ENCODE measurements at regions not wholly inside any gene's neighbourhood (a gene's known extent, or its start where the extent isn't known, plus 50 kb on each side); places are given as distances from the start of the nearest gene placed in this dataset.

DNA sequence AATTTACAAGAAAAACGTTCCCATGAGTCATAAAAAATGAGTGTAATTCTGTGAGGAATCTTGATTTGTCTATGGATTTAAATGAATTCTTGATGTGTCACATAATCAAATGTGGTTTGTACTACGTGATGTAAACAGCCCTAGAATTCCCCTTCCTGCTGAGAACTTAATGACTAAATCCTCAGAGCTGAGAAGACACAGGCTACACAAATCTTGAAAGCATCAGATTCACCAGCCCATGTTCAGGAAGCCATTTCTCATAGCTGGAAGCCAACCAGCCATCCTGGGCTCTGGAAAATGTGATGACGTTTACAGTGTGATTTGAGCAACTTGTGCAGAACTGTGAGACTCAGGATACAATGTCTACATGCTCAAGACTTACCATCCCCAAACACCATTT is 193.7 kb upstream of the MME start:
- Histone ChIP-seq H3K27me3 (replicated peaks; ENCODE audit: control insufficient read depth, insufficient read depth, low read length) (no peaks in the 10 kb centered on the region), H3K4me3 (ENCODE audit: low read depth, low read length) (no peak overlapping the region), H3K9me3 (no peaks in the 10 kb centered on the region), H3K36me3 (ENCODE audit: control insufficient read depth, insufficient read depth, low read length) (no peaks in the 10 kb centered on the region), H3K4me1 (peaks cover 6% of the 10 kb centered on the region; the same call in 1 of the 2 replicates)
- TF ChIP-seq, protein P1, sequence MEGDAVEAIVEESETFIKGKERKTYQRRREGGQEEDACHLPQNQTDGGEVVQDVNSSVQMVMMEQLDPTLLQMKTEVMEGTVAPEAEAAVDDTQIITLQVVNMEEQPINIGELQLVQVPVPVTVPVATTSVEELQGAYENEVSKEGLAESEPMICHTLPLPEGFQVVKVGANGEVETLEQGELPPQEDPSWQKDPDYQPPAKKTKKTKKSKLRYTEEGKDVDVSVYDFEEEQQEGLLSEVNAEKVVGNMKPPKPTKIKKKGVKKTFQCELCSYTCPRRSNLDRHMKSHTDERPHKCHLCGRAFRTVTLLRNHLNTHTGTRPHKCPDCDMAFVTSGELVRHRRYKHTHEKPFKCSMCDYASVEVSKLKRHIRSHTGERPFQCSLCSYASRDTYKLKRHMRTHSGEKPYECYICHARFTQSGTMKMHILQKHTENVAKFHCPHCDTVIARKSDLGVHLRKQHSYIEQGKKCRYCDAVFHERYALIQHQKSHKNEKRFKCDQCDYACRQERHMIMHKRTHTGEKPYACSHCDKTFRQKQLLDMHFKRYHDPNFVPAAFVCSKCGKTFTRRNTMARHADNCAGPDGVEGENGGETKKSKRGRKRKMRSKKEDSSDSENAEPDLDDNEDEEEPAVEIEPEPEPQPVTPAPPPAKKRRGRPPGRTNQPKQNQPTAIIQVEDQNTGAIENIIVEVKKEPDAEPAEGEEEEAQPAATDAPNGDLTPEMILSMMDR (IDR thresholded peaks at IDR 0.05; ENCODE audit: insufficient read depth in 1 of 2, low read depth in 1 of 2, low read length in 1 of 2, severe bottlenecking in 1 of 2, unreplicated experiment in 1 of 2), result no peak
- no TSS peak for BruUV-seq (replicated peaks)
- POLR2A ChIA-PET, result no interaction called here
- Mint-ChIP-seq H3K4me3 (ENCODE audit: unreplicated experiment) (no peak overlapping the region), H3K27ac (ENCODE audit: unreplicated experiment) (no peak overlapping the region), H3K4me1 (ENCODE audit: low read depth, unreplicated experiment) (peaks cover 6% of the 10 kb centered on the region), H3K9me3 (ENCODE audit: unreplicated experiment) (peaks cover 11% of the 10 kb centered on the region), H3K27me3 (ENCODE audit: insufficient read depth, unreplicated experiment) (no peaks in the 10 kb centered on the region), H3K36me3 (ENCODE audit: insufficient read depth, unreplicated experiment) (no peaks in the 10 kb centered on the region)
- intact Hi-C loops (cut with micrococcal nuclease; ENCODE audit: unreplicated experiment), result no loop called here
- CTCF ChIA-PET, result no interaction called here
- DNase-seq, result no peak

- H3K27ac Mint-ChIP-seq (ENCODE audit: unreplicated experiment), result no peak overlapping the region
- Histone ChIP-seq H3K9me3 (no peaks in the 10 kb centered on the region), H3K4me1 (peaks cover 6% of the 10 kb centered on the region; the same call in 1 of the 2 replicates), H3K27me3 (replicated peaks; ENCODE audit: control insufficient read depth, insufficient read depth, low read length) (no peaks in the 10 kb centered on the region), H3K36me3 (ENCODE audit: control insufficient read depth, insufficient read depth, low read length) (no peaks in the 10 kb centered on the region), H3K4me3 (ENCODE audit: low read depth, low read length) (no peak overlapping the region)
- H3K9me3 Mint-ChIP-seq (ENCODE audit: unreplicated experiment), result peaks cover 11% of the 10 kb centered on the region
- BruUV-seq (replicated peaks), result no TSS peak
- no peak for DNase-seq
- intact Hi-C loops (cut with micrococcal nuclease; ENCODE audit: unreplicated experiment), result no loop called here
- H3K4me1 Mint-ChIP-seq (ENCODE audit: low read depth, unreplicated experiment), result peaks cover 6% of the 10 kb centered on the region
- no peaks in the 10 kb centered on the region for H3K36me3 Mint-ChIP-seq (ENCODE audit: insufficient read depth, unreplicated experiment)
- ChIA-PET CTCF (no interaction called here), POLR2A (no interaction called here)
- TF ChIP-seq, protein P1 (IDR thresholded peaks at IDR 0.05; ENCODE audit: insufficient read depth in 1 of 2, low read depth in 1 of 2, low read length in 1 of 2, severe bottlenecking in 1 of 2, unreplicated experiment in 1 of 2), result no peak
- H3K4me3 Mint-ChIP-seq (ENCODE audit: unreplicated experiment), result no peak overlapping the region
- H3K27me3 Mint-ChIP-seq (ENCODE audit: insufficient read depth, unreplicated experiment), result no peaks in the 10 kb centered on the region
Measured at GRCh38 chr3:154885418-154885817, 194.7 kb upstream of the MME start.

DNA sequence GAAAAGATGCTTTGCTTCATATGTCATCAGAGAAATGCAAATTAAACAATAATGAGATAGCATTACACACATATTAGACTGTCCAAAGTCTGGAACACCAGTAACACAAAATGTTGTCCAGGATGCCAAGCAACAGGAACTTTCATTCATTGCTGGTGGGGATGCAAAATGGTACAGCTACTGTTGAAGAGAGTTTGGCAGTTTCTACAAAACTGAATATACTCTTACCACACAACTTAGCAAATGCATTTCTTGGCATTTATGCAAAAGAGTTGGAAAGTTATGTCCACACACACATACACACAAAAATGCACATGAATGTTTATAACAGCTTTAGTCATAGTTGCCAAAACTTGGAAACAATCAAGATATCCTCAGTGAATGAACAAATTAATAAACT is 195.2 kb upstream of the MME start:
- peaks cover 11% of the 10 kb centered on the region for H3K9me3 Mint-ChIP-seq (ENCODE audit: unreplicated experiment)
- H3K9me3 ChIP-seq, result no peaks in the 10 kb centered on the region
- H3K4me3 ChIP-seq (ENCODE audit: low read depth, low read length), result no peak overlapping the region
- TF ChIP-seq, protein P1 (IDR thresholded peaks at IDR 0.05; ENCODE audit: insufficient read depth in 1 of 2, low read depth in 1 of 2, low read length in 1 of 2, severe bottlenecking in 1 of 2, unreplicated experiment in 1 of 2), result no peak
- no TSS peak for BruUV-seq (replicated peaks)
- no peak overlapping the region for H3K27ac Mint-ChIP-seq (ENCODE audit: unreplicated experiment)
- peaks cover 6% of the 10 kb centered on the region; the same call in 1 of the 2 replicates for H3K4me1 ChIP-seq
- POLR2A ChIA-PET, result no interaction called here
- H3K27me3 Mint-ChIP-seq (ENCODE audit: insufficient read depth, unreplicated experiment), result no peaks in the 10 kb centered on the region
- no peaks in the 10 kb centered on the region for H3K36me3 ChIP-seq (ENCODE audit: control insufficient read depth, insufficient read depth, low read length)
- H3K27me3 ChIP-seq (replicated peaks; ENCODE audit: control insufficient read depth, insufficient read depth, low read length), result no peaks in the 10 kb centered on the region
- no peaks in the 10 kb centered on the region for H3K36me3 Mint-ChIP-seq (ENCODE audit: insufficient read depth, unreplicated experiment)
- peaks cover 6% of the 10 kb centered on the region for H3K4me1 Mint-ChIP-seq (ENCODE audit: low read depth, unreplicated experiment)
- CTCF ChIA-PET, result no interaction called here
- intact Hi-C loops (cut with micrococcal nuclease; ENCODE audit: unreplicated experiment), result no loop called here
- DNase-seq, result no peak
- no peak overlapping the region for H3K4me3 Mint-ChIP-seq (ENCODE audit: unreplicated experiment)
